ENCODE measurements at regions not wholly inside any gene's neighbourhood (a gene's known extent, or its start where the extent isn't known, plus 50 kb on each side); places are given as distances from the start of the nearest gene placed in this dataset.
"Not testable (repeated sequence)": the region's sequence is repeated elsewhere in the genome, so short reads cannot be mapped to it uniquely, and the experiment has no call there.

- DNase-seq (ENCODE audit: low read depth in 2 of 3, low spot score in 2 of 3): no peak
Observed at GRCh38 chr1:101366513-101367215, 129.8 kb downstream of the S1PR1 start.

GRCh38 chr1:101367630-101368029, 130.8 kb downstream of the S1PR1 start:
- no peak for DNase-seq (ENCODE audit: low read depth in 2 of 3, low spot score in 2 of 3)

DNA sequence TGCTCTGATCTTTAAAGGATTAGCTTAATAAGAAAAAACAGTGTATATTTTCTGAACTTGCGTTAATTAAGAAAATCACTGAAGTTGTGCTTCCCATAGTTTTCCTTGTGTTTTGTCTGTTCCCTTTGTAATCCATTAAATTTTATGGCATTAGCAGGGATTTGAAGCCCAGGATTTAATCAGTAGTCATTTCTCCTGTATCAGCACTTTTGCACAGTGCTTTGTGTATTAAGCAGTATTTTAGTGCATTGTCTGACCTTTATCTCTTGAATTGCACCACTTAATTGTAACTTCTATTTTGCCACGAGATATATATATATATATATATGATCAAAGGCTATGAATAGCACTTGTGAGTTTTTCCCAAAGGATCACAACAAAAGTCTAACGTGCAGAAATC, 133.7 kb downstream of the S1PR1 start:
- DNase-seq (ENCODE audit: low read depth in 2 of 3, low spot score in 2 of 3): no peak

DNA sequence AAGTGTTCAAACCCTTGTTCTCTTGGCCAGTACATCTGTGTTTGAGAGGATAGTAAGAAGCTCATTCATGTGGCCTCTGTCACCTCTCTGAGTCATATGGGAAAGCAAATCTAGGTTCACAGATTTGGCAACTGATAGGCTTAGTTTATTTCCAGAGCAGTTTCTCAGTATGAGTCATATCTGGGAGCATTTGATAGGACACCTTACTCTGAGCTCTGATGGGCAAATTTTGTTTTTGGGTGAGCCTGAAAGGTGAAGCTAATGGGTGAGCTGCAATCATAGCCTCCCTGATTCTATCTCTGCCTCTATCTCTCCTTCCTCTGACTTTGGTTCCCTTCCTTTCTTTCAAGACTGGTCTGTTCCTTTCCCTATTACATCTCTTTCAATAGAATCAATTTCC, 134.4 kb downstream of the S1PR1 start:
- DNase-seq (ENCODE audit: low read depth in 2 of 3, low spot score in 2 of 3): no peak

DNA sequence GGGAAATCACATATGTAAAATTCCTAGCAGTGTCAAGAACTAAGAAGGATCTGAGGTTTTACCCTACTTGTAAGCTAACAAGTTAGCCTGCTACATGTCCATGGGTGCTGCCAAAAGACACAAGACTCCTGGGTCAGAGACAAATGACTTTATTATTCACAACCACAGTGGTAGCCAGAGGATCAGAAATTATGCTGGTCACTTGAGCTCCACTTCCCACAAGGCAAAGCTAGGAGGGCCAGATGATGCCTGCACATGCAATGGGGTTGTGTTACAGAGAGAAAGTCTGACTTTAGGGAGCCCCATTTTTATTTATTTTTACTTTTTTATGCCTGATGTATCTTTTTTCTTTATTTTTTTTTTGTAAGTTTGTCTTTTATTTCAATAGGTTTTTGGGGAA, 136.8 kb downstream of the S1PR1 start:
- no peak for DNase-seq (ENCODE audit: low read depth in 2 of 3, low spot score in 2 of 3)

- DNase-seq (ENCODE audit: low read depth in 2 of 3, low spot score in 2 of 3): not testable (repeated sequence)
Observed at GRCh38 chr1:101375448-101375847, 138.6 kb downstream of the S1PR1 start.

DNA sequence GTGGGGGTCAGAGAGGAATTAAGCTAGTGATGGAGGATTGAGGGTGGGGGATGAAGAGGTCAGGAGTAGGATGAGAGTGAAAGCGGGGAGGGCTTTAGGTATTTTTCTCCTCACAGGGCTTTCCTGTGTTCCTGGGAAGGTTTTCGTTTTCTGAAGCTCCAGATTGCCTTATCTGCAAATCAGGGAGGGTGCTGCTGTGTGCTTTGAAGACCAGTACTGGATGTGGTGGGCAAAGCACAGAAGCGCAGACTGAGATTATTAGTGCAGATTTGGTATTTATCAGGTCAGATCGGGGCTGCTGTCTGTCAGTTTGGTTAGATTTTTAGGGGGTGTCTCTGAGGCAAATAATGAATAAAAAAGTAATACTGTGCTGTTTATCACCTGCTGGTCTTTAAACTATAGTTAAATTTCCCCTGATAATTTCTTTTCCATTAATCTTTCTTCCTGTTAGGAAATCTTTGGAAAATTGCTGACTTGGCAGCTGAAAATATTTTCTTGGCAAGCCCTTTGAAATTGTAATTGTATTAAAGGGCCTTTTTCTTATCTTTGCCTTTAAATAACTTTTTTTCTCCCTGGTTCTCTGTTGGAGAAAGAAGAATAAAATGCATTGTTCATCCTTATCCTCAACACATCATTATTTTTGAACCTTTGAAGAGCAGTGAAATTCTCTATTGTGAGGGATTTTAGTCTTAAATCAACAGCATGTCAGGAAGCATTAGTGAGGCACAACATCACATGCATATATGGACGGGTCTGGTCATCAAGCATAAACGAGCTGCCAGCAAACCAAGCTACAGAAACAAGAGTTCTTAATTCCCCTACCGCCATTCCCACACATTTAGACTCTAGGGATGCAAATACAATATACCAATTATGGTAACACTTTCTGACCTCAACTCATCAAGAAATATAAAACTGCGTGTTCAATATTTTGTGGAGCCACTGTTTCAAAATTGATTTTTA, 139.6 kb downstream of the S1PR1 start:
- DNase-seq (ENCODE audit: low read depth in 2 of 3, low spot score in 2 of 3): no peak

DNA sequence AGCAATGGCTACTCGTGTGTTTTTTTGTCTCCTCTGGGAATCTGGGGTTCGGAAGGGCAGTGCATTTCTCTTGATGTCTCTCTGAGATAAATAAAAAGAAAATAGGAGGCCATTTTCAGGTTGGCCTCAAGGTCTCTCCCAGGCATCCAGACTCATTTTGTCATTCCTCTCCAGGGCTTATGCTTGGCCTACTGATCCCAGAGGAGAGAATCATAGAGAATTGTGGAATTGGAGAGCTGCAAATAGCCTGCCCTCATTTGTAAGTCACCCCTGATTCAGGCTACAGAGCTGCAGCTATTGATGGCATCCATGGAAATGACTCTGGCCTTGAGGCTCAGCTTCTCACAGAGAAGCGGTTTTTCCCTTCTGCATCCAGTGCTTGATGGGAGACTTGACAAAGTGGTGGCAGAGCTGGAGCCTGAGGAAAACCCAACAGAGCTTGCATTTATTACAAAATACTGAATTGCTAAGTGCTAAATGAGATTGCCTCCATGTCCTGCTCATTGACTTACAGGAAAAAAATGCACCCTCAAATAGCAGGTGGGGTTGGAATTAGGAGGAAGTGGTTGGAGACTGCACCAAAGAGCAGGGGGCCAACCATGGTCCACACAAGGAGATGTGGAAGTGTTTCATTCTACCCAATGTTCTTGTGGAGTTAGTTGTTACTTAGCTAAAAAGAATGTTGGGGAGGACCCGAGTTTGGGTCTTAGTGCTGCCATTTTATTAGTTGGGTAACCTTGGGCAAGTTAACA, 140.4 kb downstream of the S1PR1 start:
- DNase-seq (ENCODE audit: low read depth in 2 of 3, low spot score in 2 of 3): no peak

- no peak for DNase-seq (ENCODE audit: low read depth in 2 of 3, low spot score in 2 of 3)
Observed at GRCh38 chr1:101379037-101379436, 142.2 kb downstream of the S1PR1 start.

GRCh38 chr1:101379950-101380349, 143.1 kb downstream of the S1PR1 start:
- no peak for DNase-seq (ENCODE audit: low read depth in 2 of 3, low spot score in 2 of 3)

- DNase-seq (ENCODE audit: low read depth in 2 of 3, low spot score in 2 of 3): no peak
Observed at GRCh38 chr1:101382135-101382534, 145.3 kb downstream of the S1PR1 start.

DNA sequence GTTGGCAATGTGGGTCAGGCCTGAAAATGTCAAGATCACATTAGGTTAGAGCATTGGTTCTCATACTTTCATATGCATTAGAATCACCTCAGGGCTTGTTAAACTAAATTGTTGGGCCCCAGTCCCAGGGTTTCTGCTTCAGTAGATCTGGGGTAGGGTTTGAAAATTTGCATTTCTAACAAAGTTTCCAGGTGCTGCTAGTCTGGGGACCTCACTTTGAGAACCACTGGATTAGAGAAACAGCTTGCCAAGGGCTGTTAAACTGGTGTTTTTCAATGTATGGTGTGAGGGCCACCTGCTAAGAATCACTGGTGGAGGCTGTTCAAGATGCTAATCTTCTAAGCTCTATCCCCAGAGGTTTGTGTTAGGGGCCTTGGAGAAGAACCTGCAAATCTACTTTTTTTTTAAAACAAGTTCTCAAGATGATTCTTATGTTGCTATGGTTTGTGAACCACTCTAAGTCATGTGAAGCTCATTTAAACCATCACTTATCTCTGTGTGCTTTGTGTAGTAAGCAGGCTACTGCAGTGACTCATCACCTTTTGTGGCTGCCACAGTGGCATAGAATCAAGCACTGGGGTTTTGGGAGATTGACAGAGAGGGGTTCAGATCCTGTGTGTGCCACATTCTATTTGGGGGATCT, 152.2 kb downstream of the S1PR1 start:
- DNase-seq (ENCODE audit: low read depth in 2 of 3, low spot score in 2 of 3): no peak

GRCh38 chr1:101389547-101389929, 152.7 kb downstream of the S1PR1 start:
- no peak for DNase-seq (ENCODE audit: low read depth in 2 of 3, low spot score in 2 of 3)

DNA sequence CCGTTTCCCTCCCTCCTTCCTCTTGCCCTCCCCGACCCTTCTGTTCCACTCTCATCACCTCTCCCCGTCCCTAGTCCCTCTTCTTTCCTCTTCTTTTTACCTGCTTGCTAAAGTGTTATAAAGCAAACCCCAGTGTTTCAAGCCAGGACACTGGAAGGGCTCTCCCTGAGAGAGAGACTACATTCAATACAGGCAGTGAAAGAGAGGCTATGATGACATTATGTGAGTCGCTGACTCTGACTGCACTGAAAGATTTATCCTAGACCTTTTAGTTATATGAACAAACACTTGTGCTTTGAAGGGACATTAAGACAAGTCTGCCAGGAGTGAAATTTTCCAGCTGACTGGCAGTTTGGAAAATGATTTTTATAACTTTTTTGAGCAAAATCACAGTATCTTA, 155.7 kb downstream of the S1PR1 start:
- DNase-seq (ENCODE audit: low read depth in 2 of 3, low spot score in 2 of 3): no peak

- DNase-seq (ENCODE audit: low read depth in 2 of 3, low spot score in 2 of 3): no peak
Observed at GRCh38 chr1:101394041-101394440, 157.2 kb downstream of the S1PR1 start.

- DNase-seq (ENCODE audit: low read depth in 2 of 3, low spot score in 2 of 3): no peak
Observed at GRCh38 chr1:101399222-101399621, 162.4 kb downstream of the S1PR1 start.

GRCh38 chr1:101406271-101406670, 169.5 kb downstream of the S1PR1 start:
- DNase-seq (ENCODE audit: low read depth in 2 of 3, low spot score in 2 of 3): no peak

DNA sequence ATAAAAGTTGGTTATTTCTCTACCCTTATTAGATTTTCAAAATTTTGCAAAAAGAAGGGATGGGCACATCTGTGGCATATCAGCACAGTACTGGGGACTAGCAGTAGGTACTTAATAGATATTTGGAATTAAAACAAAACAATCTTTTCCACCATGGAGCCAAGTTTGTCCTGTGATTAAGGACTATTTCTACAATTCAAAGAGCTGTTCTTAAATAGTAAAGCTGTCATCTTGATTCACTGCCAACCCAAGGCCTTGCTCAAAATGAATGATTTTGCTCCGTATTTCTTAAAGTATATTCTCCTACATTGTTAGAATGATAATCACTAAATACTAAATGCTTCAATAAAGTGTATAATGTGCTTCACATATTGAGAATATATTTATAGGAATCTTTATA, 169.9 kb downstream of the S1PR1 start:
- no peak for DNase-seq (ENCODE audit: low read depth in 2 of 3, low spot score in 2 of 3)

- no peak for DNase-seq (ENCODE audit: low read depth in 2 of 3, low spot score in 2 of 3)
Observed at GRCh38 chr1:101407505-101408211, 170.8 kb downstream of the S1PR1 start.

- no peak for DNase-seq (ENCODE audit: low read depth in 2 of 3, low spot score in 2 of 3)
Observed at GRCh38 chr1:101408212-101409042, 171.6 kb downstream of the S1PR1 start.

Data from activated CD8-positive, alpha-beta memory T cell treated with anti-CD3 and anti-CD28 coated beads for 48 hours (primary cell).